ENCODE measurements at regions not wholly inside any gene's neighbourhood (a gene's known extent, or its start where the extent isn't known, plus 50 kb on each side); places are given as distances from the start of the nearest gene placed in this dataset.

- DNase-seq = no peak
Measured at GRCh38 chr22:48352086-48352911, 1475.4 kb downstream of the BRD1 start.

- DNase-seq = no peak
Measured at GRCh38 chr22:48351376-48352085, 1476.1 kb downstream of the BRD1 start.

- no peak for DNase-seq
Measured at GRCh38 chr22:48350456-48350855, 1477.2 kb downstream of the BRD1 start.

GRCh38 chr22:48348855-48349254 lies 1478.8 kb downstream of the BRD1 start:
- no peak for DNase-seq

- DNase-seq = no peak
Measured at GRCh38 chr22:48347311-48347710, 1480.4 kb downstream of the BRD1 start.

GRCh38 chr22:48346911-48347310 lies 1480.8 kb downstream of the BRD1 start:
- DNase-seq = no peak

- DNase-seq = no peak
Measured at GRCh38 chr22:48346311-48346710, 1481.4 kb downstream of the BRD1 start.

- no peak for DNase-seq
Measured at GRCh38 chr22:48345631-48346030, 1482.0 kb downstream of the BRD1 start.

GRCh38 chr22:48343461-48343860 lies 1484.2 kb downstream of the BRD1 start:
- DNase-seq = no peak

GRCh38 chr22:48342732-48343131 lies 1484.9 kb downstream of the BRD1 start:
- no peak for DNase-seq

GRCh38 chr22:48342016-48342415 lies 1485.7 kb downstream of the BRD1 start:
- DNase-seq = no peak

- DNase-seq = no peak
Measured at GRCh38 chr22:48340727-48341709, 1486.7 kb downstream of the BRD1 start.

- no peak for DNase-seq
Measured at GRCh38 chr22:48340191-48340590, 1487.5 kb downstream of the BRD1 start.

- no peak for DNase-seq
Measured at GRCh38 chr22:48338793-48339705, 1488.6 kb downstream of the BRD1 start.

GRCh38 chr22:48337957-48338792 lies 1489.5 kb downstream of the BRD1 start:
- no peak for DNase-seq

- DNase-seq = no peak
Measured at GRCh38 chr22:48336339-48337060, 1491.2 kb downstream of the BRD1 start.

- no peak for DNase-seq
Measured at GRCh38 chr22:48335442-48336139, 1492.1 kb downstream of the BRD1 start.

- DNase-seq = no peak
Measured at GRCh38 chr22:48334971-48335370, 1492.7 kb downstream of the BRD1 start.
